ES-I3 (cell line): ENCODE measurements at regions not wholly inside any gene's neighbourhood (a gene's known extent, or its start where the extent isn't known, plus 50 kb on each side); places are given as distances from the start of the nearest gene placed in this dataset.

Experiments used
- H3K36me3 ChIP-seq: 2 replicates; pipeline ENCODE4 v1.6.1; 2013; ENCODE audit warnings: mild to moderate bottlenecking, low read length, control low read depth, moderate library complexity; ENCODE audit not compliant: insufficient read depth
- H3K4me1 ChIP-seq: 2 replicates; pipeline ENCODE4 v1.6.1; 2013; ENCODE audit warnings: mild to moderate bottlenecking, control low read depth, low read length; ENCODE audit not compliant: insufficient read depth
- H3K9ac ChIP-seq: 2 replicates; pipeline ENCODE4 v1.6.1; 2013; ENCODE audit warnings: low read depth, mild to moderate bottlenecking, low read length, moderate library complexity
- H3K9me3 ChIP-seq: 2 replicates; pipeline ENCODE4 v1.6.1; 2013; ENCODE audit warnings: mild to moderate bottlenecking, low read length, moderate library complexity; ENCODE audit not compliant: control insufficient read depth, insufficient read depth

- no peaks in the 10 kb centered on the region for H3K4me1 ChIP-seq
- H3K9me3 ChIP-seq: no peaks in the 10 kb centered on the region
- no peaks in the 10 kb centered on the region for H3K36me3 ChIP-seq
- no peak overlapping the region for H3K9ac ChIP-seq
These were observed 87.4 kb upstream of the NFIA start for GRCh38 chr1:60994828-60995492.

DNA sequence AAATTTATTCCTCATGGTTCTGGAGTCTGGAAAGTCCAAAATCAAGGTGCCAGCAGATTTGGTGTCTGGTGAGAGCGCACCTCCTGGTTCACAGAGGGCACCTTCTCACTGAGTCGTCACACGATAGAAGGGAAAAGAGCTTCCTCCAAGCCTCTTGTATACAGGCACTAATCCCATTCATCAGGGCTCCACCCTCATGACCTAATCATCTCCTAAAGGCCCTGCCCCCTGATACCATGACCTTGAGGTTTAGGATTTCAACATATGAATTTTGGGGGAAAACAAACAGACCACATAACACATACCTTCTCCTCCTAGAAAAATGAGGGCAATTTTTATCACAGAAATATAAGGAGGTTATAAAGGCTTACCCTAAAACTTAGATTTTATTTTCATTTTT is 88.0 kb upstream of the NFIA start:
- no peaks in the 10 kb centered on the region for H3K4me1 ChIP-seq
- no peaks in the 10 kb centered on the region for H3K36me3 ChIP-seq
- no peaks in the 10 kb centered on the region for H3K9me3 ChIP-seq
- H3K9ac ChIP-seq: no peak overlapping the region

DNA sequence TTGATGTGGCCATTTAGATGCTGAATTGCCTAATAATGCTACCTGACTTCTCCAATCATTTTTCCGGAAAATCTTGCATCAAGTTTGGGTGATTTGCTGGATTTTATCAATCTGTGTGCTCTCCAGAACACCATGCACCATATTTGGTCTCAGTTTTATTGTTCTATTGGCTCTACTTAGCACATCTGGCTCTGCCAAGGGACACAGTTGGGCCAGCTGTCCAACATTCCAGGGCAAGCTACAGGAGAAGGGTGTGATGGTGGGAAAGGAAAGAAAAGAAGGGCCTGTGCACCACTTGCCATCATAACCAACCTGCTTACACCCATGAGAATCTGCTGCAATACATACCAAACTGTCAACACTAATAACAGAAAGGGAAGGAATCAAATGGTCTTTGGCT is 90.2 kb upstream of the NFIA start:
- Histone ChIP-seq H3K9me3 (no peaks in the 10 kb centered on the region), H3K9ac (no peak overlapping the region)

GRCh38 chr1:60990714-60991090 is 91.7 kb upstream of the NFIA start:
- H3K9me3 ChIP-seq: no peaks in the 10 kb centered on the region
- H3K36me3 ChIP-seq: no peaks in the 10 kb centered on the region
- H3K9ac ChIP-seq: no peak overlapping the region
- no peaks in the 10 kb centered on the region for H3K4me1 ChIP-seq

More for the DNA sequence above, 90.2 kb upstream of the NFIA start:
- H3K36me3 ChIP-seq: no peaks in the 10 kb centered on the region
- no peaks in the 10 kb centered on the region for H3K4me1 ChIP-seq

DNA sequence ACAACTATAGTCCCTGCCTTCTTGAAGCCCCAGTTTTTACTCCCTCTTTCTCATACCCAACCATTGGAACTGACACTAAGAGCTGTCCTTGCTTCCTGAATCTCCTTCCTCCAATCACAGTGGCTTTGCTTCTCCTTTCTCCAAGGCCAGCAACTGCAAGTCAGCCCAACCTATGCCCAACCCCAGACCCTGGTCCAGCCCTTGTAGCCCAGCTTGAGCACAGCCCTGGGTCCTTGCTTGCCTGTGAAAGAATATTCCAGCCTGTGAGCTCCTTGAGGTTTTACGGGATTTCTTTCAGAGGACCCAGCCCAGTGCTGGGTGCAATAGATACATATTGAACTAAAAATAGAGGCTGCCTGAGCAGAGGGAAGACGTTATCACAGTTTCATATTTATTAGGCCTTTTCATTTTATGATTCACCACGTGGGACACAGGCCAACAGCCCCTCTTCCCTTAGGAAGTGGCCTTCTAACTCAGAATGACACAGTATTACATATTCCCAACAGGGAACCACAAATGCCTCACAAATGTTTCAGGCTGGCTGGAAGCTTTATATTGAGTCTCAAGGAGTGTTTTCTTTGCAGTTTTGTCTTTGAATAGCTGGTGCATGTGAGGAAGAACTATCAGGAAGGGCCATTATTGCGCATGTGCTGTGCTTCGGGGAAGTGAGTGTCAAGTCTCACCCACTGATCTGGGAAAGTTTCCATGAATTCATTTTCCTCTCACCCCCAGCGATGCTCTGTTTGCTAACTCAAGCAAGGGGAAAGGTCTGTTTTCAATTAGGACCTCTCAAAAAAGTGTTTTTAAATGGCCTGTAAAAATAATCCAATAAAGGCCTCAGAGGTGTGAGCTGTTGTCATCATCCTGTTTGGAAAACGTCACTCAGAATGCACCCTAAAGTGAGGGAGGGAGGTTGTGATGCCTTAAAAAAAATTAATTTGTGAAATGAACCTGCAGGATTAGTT is 92.3 kb upstream of the NFIA start:
- Histone ChIP-seq H3K9ac (no peak overlapping the region), H3K4me1 (no peaks in the 10 kb centered on the region), H3K9me3 (no peaks in the 10 kb centered on the region), H3K36me3 (no peaks in the 10 kb centered on the region)

GRCh38 chr1:60988891-60989290 is 93.5 kb upstream of the NFIA start:
- Histone ChIP-seq H3K9me3 (no peaks in the 10 kb centered on the region), H3K36me3 (no peaks in the 10 kb centered on the region), H3K9ac (no peak overlapping the region), H3K4me1 (no peaks in the 10 kb centered on the region)

DNA sequence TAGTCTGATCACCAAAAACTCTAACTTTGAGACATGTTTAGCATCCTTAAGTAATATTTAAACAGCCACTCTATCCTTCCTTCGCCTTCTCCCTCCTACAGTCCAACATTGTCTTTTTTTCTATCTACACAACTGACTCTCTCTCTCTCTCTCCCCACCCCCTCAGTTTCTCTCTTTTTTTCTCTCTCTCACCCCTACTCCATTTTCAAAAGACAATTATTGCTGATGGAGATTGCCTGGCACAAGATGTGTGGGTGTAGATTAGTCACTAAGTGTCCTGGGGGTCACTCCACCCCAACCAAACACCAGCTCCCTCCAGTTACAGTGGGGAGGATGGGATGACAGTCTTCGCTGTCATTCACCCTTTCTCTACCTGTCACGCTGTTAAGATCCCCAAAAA is 94.5 kb upstream of the NFIA start:
- no peaks in the 10 kb centered on the region for H3K36me3 ChIP-seq
- no peak overlapping the region for H3K9ac ChIP-seq

GRCh38 chr1:60984062-60984799 is 98.1 kb upstream of the NFIA start:
- Histone ChIP-seq H3K4me1 (no peaks in the 10 kb centered on the region), H3K9ac (no peak overlapping the region), H3K36me3 (no peaks in the 10 kb centered on the region), H3K9me3 (no peaks in the 10 kb centered on the region)

More for the DNA sequence above, 94.5 kb upstream of the NFIA start:
- H3K4me1 ChIP-seq: no peaks in the 10 kb centered on the region
- H3K9me3 ChIP-seq: no peaks in the 10 kb centered on the region

DNA sequence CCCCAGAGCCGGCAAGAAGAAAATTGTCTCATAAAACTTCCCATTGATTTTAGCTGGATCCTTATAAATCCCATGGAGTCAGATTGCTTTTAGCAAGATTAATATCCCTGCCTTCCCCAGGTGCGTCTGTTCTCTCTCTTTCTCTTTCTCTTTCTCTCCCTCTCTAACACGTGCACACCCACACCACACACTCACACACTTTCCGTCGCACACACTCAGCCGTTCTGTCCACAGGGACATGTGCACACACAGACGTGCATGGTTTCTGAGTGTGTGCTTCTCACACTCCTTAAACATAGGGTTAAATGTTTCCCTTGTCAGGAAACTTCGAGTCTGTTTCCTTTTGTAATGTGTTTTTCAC is 98.7 kb upstream of the NFIA start:
- Histone ChIP-seq H3K9me3 (no peaks in the 10 kb centered on the region), H3K9ac (no peak overlapping the region), H3K36me3 (no peaks in the 10 kb centered on the region), H3K4me1 (no peaks in the 10 kb centered on the region)

GRCh38 chr1:60982539-60982938 is 99.8 kb upstream of the NFIA start:
- no peaks in the 10 kb centered on the region for H3K36me3 ChIP-seq
- no peaks in the 10 kb centered on the region for H3K9me3 ChIP-seq
- H3K4me1 ChIP-seq: no peaks in the 10 kb centered on the region
- H3K9ac ChIP-seq: no peak overlapping the region

DNA sequence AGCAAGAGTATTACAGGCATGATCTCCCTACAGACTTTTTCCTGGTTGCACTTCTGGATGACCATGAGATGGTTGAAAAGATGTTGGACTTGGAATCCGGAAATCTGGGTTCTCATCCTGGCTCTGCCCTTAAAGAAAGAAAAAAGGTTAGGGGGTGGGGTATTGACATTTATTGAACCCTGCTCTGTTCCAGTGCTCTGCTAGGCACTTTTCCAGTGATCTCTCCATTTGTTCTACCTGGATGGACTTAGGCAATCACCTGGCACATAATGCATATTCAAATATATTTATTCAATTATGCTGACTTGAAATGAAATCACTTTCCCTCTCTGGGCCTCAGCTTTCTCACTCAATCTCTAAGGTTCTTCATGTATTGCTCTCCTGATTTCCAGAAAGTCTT is 101.0 kb upstream of the NFIA start:
- no peaks in the 10 kb centered on the region for H3K36me3 ChIP-seq
- no peaks in the 10 kb centered on the region for H3K9me3 ChIP-seq
- H3K4me1 ChIP-seq: no peaks in the 10 kb centered on the region
- H3K9ac ChIP-seq: no peak overlapping the region

GRCh38 chr1:60978421-60979357 is 103.7 kb upstream of the NFIA start:
- Histone ChIP-seq H3K9me3 (no peaks in the 10 kb centered on the region), H3K36me3 (no peaks in the 10 kb centered on the region), H3K9ac (no peak overlapping the region), H3K4me1 (no peaks in the 10 kb centered on the region)

DNA sequence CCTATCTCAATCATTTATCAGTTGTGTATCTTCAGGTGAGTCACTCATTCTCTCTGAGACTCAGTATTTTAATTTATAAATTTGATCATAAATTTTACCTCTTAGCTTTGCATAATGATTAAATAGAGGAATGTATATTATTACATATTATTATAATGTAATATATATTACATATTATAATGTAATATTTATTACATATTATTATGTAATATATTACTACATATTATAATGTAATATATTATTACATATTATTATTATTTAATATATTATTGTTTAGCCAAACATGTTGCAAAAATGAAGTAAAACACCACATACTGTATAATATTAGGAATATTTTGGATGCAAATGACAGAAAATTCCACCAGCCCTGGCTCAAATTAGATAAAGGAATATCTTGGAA is 104.7 kb upstream of the NFIA start:
- Histone ChIP-seq H3K9ac (no peak overlapping the region), H3K36me3 (no peaks in the 10 kb centered on the region), H3K9me3 (no peaks in the 10 kb centered on the region), H3K4me1 (no peaks in the 10 kb centered on the region)
